Vagina (tissue), 2 donors: ENCODE measurements at regions not wholly inside any gene's neighbourhood (a gene's known extent, or its start where the extent isn't known, plus 50 kb on each side); places are given as distances from the start of the nearest gene placed in this dataset.

Experiments used
- CTCF ChIP-seq, 3 experiments: fragments of 450-650 bp in 2 of 3; fragments of 200-600 bp in 1 of 3; sonication (generic) in 1 of 3; IDR thresholded peaks; one replicate each; pipeline ENCODE4 v1.5.1; 2017 to 2019; ENCODE audit warnings: antibody characterized with exemption in 3 of 3, mild to moderate bottlenecking in 2 of 3, moderate library complexity in 2 of 3
- POLR2A ChIP-seq, 2 donors: fragments of 450-650 bp; IDR thresholded peaks; one replicate each; pipeline ENCODE4 v1.6.1; 2017; ENCODE audit warnings: antibody characterized with exemption in 2 of 2, mild to moderate bottlenecking in 2 of 2, moderate library complexity in 2 of 2

GRCh38 chr14:28709571-28710305 is 56.8 kb upstream of the FOXG1 start:
- TF ChIP-seq CTCF (IDR thresholded peaks at IDR 0.05) = no peak
- no peak for TF ChIP-seq POLR2A (IDR thresholded peaks at IDR 0.05)
